ENCODE measurements at regions not wholly inside any gene's neighbourhood (a gene's known extent, or its start where the extent isn't known, plus 50 kb on each side); places are given as distances from the start of the nearest gene placed in this dataset.

GRCh38 chr12:45509187-45509586 is 220.3 kb upstream of the ARID2 start:
- no peaks in the 10 kb centered on the region for H3K27me3 ChIP-seq (ENCODE audit: control insufficient read depth in 3 of 3, insufficient read depth in 3 of 3, low read length in 2 of 3)
- no peaks in the 10 kb centered on the region for H3K36me3 ChIP-seq (ENCODE audit: control insufficient read depth in 4 of 4, insufficient read depth in 4 of 4, low read length in 4 of 4)
- no peak for ATAC-seq (ENCODE audit: insufficient read depth, low FRiP score)
- H3K9me3 ChIP-seq (ENCODE audit: control insufficient read depth in 4 of 4, insufficient read depth in 3 of 4, low read length in 3 of 4): peaks cover 0 to 3% (median under 1%) of the 10 kb centered on the region in 4 donors
- no peak for DNase-seq
- H3K4me1 ChIP-seq (ENCODE audit: control insufficient read depth in 5 of 5, insufficient read depth in 5 of 5, low read length in 5 of 5): no peaks in the 10 kb centered on the region
- H3K9ac ChIP-seq (ENCODE audit: insufficient read depth in 1 of 2, low read length in 2 of 2): no peak overlapping the region
- H3K27ac ChIP-seq (ENCODE audit: low read depth in 1 of 2, low read length in 1 of 2): no peak overlapping the region
- TF ChIP-seq CTCF (IDR thresholded peaks at IDR 0.05; ENCODE audit: control extremely low read depth, extremely low read depth): no peak
- no peak overlapping the region for H3K4me3 ChIP-seq
- 49 to 52% methylated on average over 2 of the region's 2 CpGs for WGBS, 2 donors

GRCh38 chr12:45509621-45510020 is 219.9 kb upstream of the ARID2 start:
- no peak for TF ChIP-seq CTCF (IDR thresholded peaks at IDR 0.05; ENCODE audit: control extremely low read depth, extremely low read depth)
- H3K4me3 ChIP-seq: no peak overlapping the region
- H3K4me1 ChIP-seq (ENCODE audit: control insufficient read depth in 5 of 5, insufficient read depth in 5 of 5, low read length in 5 of 5): no peaks in the 10 kb centered on the region
- no peak overlapping the region for H3K27ac ChIP-seq (ENCODE audit: low read depth in 1 of 2, low read length in 1 of 2)
- no peak for ATAC-seq (ENCODE audit: insufficient read depth, low FRiP score)
- WGBS, 2 donors: 86 to 94% methylated on average over 1 of the region's 1 CpG
- H3K36me3 ChIP-seq (ENCODE audit: control insufficient read depth in 4 of 4, insufficient read depth in 4 of 4, low read length in 4 of 4): no peaks in the 10 kb centered on the region
- H3K27me3 ChIP-seq (ENCODE audit: control insufficient read depth in 3 of 3, insufficient read depth in 3 of 3, low read length in 2 of 3): no peaks in the 10 kb centered on the region
- H3K9me3 ChIP-seq (ENCODE audit: control insufficient read depth in 4 of 4, insufficient read depth in 3 of 4, low read length in 3 of 4): peaks cover 0 to 3% (median under 1%) of the 10 kb centered on the region in 4 donors
- no peak for DNase-seq
- no peak overlapping the region for H3K9ac ChIP-seq (ENCODE audit: insufficient read depth in 1 of 2, low read length in 2 of 2)

- no peak overlapping the region for H3K27ac ChIP-seq (ENCODE audit: low read depth in 1 of 2, low read length in 1 of 2)
- WGBS, 2 donors: 84 to 93% methylated on average over 3 of the region's 3 CpGs
- H3K4me3 ChIP-seq: no peak overlapping the region
- TF ChIP-seq CTCF (IDR thresholded peaks at IDR 0.05; ENCODE audit: control extremely low read depth, extremely low read depth): no peak
- DNase-seq: peak in 1 of 3 donors; percentile 7
- no peaks in the 10 kb centered on the region for H3K27me3 ChIP-seq (ENCODE audit: control insufficient read depth in 3 of 3, insufficient read depth in 3 of 3, low read length in 2 of 3)
- H3K4me1 ChIP-seq (ENCODE audit: control insufficient read depth in 5 of 5, insufficient read depth in 5 of 5, low read length in 5 of 5): no peaks in the 10 kb centered on the region
- no peaks in the 10 kb centered on the region for H3K36me3 ChIP-seq (ENCODE audit: control insufficient read depth in 4 of 4, insufficient read depth in 4 of 4, low read length in 4 of 4)
- no peak overlapping the region for H3K9ac ChIP-seq (ENCODE audit: insufficient read depth in 1 of 2, low read length in 2 of 2)
- no peaks in the 10 kb centered on the region for H3K9me3 ChIP-seq (ENCODE audit: control insufficient read depth in 4 of 4, insufficient read depth in 3 of 4, low read length in 3 of 4)
- ATAC-seq (ENCODE audit: insufficient read depth, low FRiP score): no peak
Observed at GRCh38 chr12:45517381-45517780, 212.1 kb upstream of the ARID2 start.
